Epidermal melanocyte (primary cell): ENCODE measurements at regions not wholly inside any gene's neighbourhood (a gene's known extent, or its start where the extent isn't known, plus 50 kb on each side); places are given as distances from the start of the nearest gene placed in this dataset.

ENCODE experiments used
- DNase-seq: peaks from one replicate; pipeline ENCODE4 v3.0.0; 2011; ENCODE audit warnings: low spot score; ENCODE audit not compliant: insufficient read length

- no peak for DNase-seq
These were observed 265.9 kb downstream of the TJP1 start for GRCh38 chr15:29556380-29556779.

DNA sequence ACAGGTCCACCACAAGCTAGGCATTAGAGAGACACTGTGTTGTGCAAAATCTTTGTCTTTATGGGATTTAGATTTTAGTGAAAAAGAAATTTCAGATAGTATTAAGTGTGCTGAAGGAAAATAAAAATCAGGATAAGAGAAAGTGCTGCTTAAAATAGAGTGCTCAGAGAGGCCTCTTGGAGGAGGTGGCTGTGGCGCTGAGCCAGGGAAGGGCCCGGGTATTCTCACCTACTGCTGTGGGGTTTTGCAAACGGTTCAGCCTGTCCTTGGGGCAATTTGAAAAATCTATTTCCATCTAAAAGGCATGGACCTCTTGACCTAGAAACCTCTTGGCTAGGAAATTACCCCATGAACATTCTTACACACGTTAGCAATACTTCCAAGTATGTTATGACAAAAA is 267.7 kb downstream of the TJP1 start:
- no peak for DNase-seq

DNA sequence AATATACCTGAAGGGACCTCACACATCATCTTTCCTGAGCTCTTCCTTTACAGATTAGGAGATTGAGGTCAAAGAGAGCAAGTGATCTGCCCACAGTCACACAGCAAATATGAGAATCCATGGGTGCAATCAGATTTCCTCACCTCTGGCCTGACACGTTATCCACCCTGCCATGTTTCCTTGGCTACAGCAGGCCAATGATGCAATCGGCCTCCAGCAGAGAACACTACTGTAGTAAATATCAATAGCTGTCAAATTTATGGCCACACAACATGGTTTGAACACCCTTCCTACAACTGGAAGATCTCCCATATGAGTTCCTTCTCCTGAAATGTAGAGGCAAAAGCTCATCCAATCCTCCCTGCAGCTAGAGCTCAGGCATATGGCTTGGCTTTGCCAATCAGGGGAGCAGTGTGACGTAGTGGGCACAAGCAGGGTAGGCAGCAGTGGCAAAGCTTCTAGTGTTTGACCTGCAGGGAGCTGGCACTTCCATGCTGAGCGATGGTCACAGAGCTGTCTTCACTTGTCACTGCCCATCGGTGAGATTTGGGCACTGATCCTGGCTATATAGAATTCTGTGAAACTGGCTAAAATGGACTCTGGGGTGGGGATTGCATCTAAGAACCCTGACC is 271.3 kb downstream of the TJP1 start:
- DNase-seq: no peak

DNA sequence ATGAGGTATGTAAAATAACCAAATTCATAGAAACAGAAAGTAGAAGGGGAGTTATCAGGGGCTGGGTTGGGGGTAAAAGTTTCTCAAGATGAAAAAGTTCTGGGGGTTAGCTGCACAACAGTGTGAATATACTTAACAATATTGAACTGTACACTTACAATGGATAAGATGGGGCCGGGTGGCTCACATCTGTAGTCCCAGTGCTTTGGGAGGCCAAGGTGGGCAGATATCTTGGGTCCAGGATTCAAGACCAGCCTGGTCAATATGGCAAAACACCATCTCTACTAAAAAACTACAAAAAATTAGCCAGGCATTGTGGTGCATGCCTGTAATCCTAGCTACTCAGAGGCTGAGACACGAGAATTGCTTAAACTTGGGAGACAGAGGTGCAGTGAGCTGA is 274.3 kb downstream of the TJP1 start:
- DNase-seq: no peak

DNA sequence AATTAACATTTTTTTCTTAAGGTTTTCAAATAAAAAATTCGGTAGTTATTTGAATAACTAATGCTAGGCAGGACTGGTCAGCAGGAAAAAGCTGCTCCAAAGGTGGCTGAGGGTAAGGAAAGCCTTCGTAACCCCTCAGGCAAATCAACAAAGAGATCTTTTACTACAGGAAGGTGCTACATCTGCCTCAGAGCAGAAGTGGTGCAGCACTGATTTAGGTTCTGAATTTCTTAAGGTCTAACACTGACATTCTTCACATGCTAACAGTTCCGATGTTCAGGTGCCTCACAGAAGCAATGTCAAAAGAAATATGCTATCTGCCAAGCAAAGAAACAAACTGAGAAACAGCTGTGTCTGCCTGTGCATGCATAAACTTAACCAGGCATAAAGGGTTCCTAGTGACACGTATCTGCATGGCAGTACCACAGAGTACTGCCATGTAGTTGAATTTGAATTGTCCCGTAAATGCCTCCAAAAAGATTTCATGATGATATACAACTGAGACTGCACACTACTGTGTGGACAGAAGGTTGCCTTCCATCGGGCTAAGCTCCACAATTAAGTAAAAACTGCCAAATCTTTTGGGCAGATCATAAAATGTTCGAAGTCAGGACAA is 275.0 kb upstream of the NSMCE3 start:
- DNase-seq: no peak

- DNase-seq: no peak
These were observed 273.4 kb upstream of the NSMCE3 start for GRCh38 chr15:29542994-29543393.

DNA sequence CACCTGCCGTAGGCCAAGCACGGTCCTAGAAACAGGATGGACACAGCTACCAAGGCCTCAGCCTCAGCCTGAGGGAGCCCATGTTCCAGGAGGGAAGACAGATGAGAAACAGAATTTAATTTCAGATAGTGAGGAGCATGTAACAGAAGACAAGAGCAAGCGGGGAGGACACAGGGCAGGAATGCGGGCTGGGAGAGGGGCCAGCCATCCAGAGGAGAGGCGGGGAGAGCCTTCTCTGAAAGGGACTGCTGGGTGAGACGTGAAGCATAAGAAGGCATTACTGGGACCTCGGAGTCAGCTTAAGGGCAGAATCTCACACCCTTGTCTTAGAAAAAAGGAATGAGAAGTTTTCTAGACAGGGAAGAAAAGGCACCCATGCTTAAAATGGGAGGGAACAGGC is 271.7 kb upstream of the NSMCE3 start:
- DNase-seq: no peak

DNA sequence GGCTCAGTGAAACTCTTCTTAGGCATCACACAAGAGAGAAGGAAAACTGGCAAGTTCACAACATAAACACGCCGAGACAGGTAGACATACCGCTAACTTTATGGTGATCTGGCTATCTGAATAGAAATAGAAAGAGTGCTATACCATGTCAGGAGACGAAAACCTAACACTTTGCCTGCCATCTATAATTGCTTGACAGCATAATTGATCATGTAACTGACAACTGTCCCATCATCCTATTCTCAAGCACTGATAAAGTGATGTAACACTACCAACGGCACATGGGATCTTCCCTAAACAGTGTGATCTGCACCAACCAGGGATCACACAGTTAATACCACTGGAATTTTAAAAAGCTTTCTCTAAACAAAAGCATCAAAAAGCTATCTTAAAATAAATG is 270.9 kb upstream of the NSMCE3 start:
- no peak for DNase-seq

DNA sequence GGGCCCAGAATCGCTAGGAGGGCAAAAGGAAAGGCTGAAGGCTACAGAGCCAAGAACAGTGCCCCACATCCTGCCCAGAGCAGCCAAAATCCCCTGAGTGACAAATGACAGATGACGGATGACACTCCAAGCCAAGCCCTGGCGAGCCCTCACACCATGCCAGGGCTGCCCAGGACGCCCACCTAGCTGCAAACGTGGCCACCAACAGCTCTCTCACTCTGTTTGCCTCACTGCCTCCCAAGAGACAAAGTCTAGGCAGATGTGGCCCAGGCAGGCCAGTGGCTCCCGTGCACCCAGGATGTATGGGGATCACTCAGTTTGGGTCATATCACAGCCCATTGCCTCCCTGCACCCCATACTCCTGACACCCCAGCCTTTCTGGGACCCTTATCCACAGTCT is 270.1 kb upstream of the NSMCE3 start:
- no peak for DNase-seq

DNA sequence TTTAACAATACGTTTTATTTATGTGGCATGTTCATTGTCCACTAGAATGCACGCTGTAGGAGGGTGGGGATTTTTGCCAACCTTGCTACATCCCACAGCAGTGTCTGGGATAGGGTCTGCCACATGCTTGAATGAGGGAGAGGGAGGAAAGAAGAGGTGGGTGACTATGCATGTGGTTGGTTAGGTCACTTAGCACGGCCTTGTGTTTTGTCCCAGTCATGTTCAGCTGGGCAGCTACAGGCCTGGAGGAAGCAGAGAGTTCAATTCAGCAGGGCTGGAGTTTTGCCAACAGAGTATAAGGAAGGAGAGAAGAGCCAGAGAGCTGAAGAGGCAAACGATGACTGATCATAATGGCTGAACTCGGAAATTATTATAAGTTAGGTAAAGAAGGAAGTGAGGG is 268.4 kb upstream of the NSMCE3 start:
- no peak for DNase-seq

GRCh38 chr15:29535952-29536351 is 266.3 kb upstream of the NSMCE3 start:
- no peak for DNase-seq

GRCh38 chr15:29534378-29534777 is 264.8 kb upstream of the NSMCE3 start:
- no peak for DNase-seq

DNA sequence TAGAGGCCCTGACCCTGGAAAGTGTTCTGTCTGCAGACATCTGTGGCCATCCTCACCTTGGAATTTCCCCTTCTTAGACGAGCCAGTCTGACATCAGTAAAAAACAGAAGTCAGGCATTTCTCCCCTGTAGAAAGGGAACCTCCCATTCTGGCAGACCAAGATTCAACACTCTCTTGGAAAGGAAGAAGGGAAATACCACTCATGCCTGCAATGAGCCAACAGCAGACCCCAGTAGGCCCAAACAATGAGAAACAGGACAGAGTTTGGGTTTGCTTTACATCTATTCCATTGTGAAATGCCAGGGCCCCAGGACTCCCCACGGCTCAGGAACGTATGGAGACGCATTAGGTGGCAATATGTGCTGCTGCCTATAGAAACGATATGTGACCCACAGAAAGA is 264.0 kb upstream of the NSMCE3 start:
- no peak for DNase-seq

DNA sequence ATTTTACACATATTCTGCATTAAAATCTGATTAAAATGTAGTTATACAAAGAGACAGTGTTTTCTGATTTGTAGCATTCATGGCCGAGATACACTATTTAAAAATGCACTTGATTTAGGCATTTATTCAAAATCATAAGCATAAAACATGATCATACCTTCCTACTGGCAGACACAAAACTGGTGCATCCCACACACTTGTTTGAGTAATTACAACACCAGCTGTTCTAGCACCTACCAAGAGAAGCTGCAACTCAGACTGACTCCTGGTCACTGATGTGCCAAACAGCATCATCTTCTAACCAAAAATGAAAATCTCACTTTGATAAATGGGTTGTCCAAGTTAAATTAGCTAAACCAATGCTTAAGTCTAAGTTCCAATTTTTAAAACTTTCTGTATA is 262.7 kb upstream of the NSMCE3 start:
- no peak for DNase-seq

DNA sequence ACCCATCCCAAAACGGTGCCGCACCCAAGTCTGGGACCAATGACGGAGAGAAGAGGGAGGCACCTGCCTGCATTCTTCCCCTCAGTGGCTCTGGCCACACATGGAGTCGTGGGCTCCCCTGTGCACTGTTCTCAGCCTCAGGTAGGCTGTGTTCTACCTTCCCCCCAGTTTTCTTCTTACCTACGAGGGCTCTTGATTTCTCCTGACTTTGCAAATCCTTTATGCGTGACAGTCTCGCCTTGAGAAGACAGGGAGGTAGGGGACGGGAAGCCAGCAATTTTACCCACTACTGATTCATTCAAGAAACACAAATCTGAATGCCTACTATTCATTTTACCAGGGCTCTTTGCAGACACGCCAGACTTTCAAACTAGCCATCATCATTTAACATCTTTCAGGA is 261.3 kb upstream of the NSMCE3 start:
- DNase-seq: no peak

DNA sequence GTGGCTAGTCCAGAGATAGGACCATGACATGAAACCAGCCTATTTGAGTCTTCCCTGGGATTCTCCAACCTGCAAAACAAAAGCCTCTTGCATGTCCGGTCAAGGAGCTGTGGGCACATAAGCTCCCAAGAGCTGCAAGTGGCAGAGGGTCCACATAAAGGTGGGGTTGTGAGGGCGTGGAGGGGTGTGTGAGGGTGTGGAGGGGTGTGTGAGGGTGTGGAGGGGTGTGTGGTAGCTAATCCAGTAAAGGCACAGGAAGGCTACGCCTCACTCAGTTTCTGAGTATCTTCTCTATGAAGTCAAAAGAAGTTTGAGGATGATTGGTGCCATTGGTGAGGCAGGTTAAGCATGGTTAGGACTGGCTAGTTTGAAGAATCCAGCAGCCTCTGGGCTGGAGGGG is 259.4 kb upstream of the NSMCE3 start:
- DNase-seq: no peak

GRCh38 chr15:29528276-29528675 is 258.7 kb upstream of the NSMCE3 start:
- DNase-seq: no peak

DNA sequence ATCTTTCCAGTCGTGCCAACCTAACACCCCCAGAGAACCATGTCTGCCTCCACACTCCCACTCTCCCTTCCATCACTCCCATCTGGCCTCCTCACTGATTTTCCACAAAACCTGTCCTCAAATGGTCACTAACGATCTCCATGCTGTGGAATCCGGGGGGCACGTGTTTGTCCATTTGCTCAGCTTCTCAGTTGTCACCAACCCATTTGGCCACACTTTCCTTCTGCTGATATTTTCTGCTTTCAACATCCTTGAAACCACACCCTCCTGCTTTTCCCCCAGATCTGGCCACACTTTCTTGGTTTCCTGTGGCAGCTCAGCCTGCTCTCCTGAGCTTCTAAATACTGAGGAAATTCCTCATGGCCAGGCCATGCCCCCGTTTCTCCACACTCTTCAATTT is 257.2 kb upstream of the NSMCE3 start:
- DNase-seq: no peak

DNA sequence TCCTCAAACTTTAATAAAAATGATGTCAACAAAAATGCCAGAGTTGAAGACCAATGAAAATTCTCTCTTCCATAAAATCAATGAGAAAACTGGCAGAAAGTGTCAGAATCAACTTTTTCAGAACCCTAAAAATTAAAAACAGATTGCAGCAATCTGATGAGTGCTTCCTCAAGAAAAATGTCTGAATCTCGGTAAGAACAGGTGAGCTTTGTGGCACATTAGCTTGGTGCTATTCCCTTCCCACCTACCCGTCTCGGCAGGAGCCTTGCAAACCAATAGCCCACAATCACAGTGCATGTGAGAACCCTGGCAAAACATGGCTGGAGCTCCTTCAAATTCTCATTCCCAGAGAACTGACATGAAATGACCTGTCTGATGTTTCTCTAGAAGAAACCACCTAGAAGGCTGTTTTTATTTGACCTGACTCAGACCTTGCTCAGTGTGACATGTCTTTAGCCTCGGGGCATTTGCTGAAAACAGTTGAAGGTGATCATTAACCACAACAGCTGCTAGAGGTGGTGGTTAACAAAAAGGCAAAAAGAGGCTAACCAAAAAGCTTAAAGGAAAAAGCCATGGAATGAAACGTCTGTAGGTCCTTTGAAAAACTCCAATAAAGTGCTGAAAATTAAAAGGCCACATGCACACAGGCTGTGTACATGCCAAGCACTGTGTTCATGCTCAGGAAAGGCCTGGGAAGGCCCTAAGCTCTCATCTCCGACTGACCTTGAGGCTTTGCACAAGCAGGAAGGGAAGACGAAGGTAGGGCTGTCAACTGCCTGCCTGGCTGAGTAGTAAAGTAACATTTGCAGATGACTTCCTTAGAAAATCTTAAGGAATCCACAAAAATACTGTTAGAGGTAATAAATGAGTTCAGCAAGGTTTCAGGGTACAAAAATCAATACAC is 253.0 kb upstream of the NSMCE3 start:
- DNase-seq: no peak

DNA sequence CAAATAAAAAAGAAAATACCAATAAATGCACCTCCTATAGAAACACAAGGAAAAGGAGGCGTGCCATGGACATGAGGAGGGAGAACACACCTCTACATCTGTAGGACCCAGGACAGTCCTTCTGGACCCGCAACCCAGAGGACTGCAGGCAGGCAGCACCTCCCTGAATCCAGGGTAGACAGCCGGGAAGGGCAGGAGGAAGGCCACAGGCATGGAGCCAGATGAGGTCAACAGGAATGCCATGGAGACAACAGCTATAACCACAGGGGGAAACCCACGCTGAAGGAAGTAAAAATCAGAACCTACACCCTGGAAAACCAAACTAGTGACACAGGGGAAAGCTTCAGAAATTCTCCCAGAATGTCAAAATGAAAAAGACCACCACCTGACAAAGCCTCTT is 248.8 kb upstream of the NSMCE3 start:
- DNase-seq: no peak

- no peak for DNase-seq
These were observed 248.2 kb upstream of the NSMCE3 start for GRCh38 chr15:29517829-29518228.

DNA sequence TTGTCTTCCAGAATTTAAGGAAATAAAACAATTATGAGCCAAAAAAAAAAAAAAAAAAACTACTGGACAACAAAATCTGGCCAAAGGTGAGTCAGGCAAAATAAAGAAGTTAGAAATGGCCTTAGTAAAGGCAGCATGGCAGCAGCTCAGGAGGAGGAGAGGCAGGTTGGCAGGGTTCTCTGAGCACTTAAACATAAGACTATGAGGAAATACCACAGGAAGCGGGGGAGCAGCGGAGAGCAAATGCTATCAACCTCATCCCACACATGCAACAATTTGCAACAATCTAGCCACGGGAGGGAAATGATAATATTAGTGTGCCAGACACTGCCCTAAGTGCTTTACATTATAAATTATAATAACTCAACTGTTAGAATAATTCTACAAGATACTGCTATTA is 247.3 kb upstream of the NSMCE3 start:
- DNase-seq: no peak

- no peak for DNase-seq
These were observed 245.3 kb upstream of the NSMCE3 start for GRCh38 chr15:29514926-29515325.
